ENCODE measurements at regions not wholly inside any gene's neighbourhood (a gene's known extent, or its start where the extent isn't known, plus 50 kb on each side); places are given as distances from the start of the nearest gene placed in this dataset.
"Not testable (repeated sequence)": the region's sequence is repeated elsewhere in the genome, so short reads cannot be mapped to it uniquely, and the experiment has no call there.

DNA sequence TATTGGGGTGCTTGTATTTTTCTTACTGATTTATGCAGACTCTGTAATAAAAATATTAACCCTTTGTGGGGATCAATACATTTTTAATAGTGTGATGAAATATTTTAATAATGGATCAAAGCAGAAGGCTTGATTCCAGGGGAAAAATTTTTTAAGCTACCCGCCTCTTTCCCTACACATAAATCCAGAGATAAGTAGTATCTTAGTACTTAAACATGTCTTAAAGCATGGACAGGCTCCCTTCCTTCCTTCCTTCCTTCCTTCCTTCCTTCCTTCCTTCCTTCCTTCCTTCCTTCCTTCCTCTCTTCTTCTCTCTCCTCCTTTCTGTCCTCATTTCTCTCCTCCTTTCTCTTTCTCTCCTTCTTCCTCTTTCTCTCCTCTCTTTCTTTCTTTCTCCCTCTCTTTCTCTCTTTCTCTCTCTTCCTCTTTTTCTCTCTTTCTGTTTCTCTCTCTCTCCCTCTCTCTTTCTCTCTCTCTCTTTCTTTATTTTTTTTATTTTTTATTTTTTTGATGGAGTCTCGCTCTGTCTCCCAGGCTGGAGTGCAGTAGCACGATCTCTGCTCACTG lies 78.0 kb upstream of the SPRY4 start:
- DNase-seq = no peak

GRCh38 chr5:142400415-142400814 lies 75.6 kb upstream of the SPRY4 start:
- no peak for DNase-seq

DNA sequence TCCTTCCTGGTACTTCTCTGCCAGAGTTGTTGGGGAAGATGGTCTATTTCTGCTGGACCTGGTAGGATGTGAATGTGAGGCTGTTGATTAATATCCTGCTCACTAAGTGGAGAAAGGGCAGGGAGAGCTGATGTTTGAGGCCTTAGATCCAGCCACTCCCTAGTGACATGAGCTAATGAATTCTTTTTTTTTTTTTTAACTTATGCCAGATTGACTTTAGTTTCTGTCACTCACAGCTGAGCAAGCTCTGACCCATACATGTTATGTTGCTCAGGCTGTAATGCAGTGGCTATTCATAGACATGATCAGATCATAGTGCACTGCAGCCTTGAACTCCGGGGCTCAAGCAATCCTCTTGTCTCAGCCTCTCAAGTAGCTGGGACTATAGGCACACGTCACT lies 75.1 kb upstream of the SPRY4 start:
- DNase-seq = no peak

DNA sequence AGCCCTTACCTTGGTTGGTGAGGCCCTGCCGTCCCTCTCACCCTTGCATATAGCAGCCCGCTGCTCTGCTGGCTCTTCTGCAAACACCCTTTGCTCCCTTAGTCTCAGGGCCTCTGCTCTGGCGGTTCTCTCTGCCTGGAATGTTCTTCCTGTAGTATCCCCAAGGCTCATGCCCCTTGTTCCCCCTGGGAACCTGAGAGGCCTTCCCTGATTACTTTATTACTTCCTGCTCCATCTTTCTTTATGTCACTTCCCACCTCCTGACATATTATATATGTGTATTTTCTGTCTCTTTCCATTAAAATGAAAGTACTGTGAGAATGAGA lies 73.9 kb upstream of the SPRY4 start:
- DNase-seq = no peak

DNA sequence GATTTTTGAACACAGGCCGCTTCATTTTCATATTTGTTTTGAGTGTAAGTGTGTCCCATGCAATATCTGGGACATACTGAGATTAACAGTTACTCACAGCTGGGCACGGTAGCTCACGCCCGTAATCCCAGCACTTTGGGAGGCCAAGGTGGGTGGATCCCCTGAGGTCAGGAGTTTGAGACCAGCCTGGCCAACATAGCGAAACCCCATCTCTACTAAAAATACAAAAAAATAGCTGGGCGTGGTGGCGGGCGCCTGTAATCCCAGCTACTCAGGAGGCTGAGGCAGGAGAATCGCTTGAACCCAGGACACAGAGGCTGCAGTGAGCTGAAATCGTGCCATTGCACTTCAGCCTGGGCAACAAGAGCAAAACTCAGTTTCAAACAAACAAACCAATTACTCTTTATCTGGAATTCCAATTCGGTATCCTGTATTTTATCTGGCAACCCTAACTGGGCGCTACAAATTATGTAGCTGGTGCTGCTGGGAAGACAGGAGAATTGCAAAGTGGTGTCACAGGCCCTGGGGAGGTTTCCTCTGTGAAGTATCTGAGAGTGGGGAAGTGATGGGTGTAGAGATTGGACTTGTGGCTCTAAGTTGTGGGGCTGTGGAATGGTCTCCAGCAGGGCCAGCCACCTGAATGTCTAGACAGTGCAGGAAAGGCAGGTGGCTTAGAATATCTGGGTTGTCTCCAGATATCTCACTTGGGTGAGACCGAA lies 73.3 kb upstream of the SPRY4 start:
- DNase-seq = not testable (repeated sequence)

DNA sequence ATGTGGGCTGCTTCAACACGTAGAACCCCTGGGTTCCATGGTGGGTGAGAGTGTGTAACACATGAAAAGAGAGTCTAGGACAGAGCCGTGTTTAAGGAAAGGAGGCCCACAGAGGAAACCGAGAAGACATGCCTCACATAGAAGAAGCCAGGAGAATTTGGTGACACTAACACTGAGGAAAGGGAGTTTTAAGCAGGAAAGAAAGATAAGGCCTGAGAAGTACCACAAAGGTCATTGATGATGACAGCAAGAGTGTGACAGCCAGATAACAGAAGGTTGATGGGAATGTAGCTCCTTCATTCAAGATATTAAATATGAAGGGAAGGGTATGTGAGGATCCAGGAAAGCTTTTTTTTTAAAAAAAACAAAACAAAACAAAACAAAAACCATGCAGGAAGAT lies 72.4 kb upstream of the SPRY4 start:
- no peak for DNase-seq

- DNase-seq = no peak
Observed at GRCh38 chr5:142396436-142397038, 71.7 kb upstream of the SPRY4 start.

DNA sequence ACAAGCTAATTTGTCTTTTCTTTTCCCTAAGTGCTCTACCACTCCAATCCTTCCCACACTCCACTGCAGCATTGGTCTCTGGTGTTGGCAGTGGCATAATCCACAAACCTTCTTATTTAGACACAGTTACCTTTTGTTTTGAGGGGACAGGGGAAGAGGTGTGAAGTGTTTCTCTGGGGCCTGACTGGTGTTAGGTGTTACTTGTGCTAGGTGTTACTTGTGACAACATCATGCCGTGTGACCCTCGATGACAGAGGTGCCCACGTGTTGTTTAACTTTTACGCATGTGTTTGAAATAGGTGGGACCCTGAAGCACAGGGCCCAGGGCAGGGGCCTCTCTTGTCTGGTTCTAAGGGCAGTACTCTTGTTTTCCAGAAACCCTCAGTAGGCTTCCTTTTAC lies 70.5 kb upstream of the SPRY4 start:
- DNase-seq = no peak

DNA sequence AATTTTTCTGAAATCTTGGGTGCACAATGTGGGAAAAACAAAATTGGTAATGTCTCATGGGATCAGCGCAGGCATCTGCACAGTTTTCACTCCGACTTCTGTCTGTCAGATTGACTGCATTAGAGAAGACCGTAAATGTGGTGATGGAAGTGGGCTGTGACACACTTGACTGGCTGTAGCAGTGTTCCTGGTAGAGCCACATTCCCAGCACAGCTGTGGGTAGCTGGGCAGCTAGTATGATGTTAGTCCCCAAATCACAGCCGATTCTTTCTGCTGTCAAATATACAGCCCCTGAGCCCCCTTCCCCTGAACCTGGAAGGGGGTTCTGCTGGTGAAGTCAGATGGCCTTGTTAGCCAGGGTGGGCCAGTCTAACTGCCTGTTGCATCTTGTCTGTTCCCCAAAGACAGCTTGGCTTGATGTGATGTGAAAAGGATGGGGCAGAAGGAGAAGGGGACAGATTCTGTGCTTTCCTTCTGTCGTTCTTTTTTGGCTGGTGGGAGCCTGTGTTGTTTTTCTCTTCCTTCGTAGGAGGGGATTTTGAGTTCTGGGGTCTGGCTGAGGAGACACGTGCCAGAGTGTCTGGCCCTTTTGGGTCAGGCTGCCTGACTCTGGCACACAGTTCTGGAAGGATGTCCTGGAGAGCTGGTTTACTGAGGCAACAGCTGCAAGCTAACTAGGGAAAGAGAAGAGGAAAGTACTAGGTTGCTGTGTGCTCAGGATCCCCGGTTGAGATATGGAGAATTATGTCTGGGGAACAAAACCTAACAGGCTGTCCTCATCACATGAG lies 66.4 kb upstream of the SPRY4 start:
- no peak for DNase-seq

GRCh38 chr5:142390334-142390733 lies 65.5 kb upstream of the SPRY4 start:
- DNase-seq = no peak

GRCh38 chr5:142388696-142389095 lies 63.9 kb upstream of the SPRY4 start:
- DNase-seq = no peak

DNA sequence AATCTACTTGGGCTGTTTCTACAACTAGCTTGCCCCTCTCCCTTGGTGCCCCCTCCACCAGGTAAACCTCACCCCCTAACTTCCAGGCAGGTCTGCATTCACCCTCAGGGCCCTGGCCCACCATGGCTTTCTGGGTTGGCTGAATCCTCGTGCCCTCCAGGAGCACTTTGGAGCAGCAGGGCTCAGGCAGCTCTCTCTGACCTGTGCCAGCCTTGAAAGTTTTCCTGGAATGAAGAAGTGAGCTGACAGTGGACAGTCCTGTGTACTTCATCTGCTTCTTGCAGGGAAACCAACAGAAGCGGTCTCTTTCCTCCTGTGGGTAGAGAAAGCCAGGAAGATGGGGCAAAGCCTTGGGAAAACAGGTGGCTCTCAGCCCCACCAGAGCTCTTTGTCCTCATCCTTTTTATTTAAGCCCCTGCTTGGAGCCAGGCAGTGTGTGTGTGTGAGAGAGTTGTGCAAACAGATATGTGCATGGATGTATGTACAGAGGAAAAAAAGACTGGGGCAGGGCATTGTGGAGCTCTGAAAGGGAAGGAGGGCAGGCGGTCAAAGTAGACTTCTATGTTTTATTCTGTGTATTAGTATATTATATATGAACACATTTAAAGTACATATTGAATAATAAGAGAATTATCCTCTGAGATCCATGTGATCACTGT lies 62.3 kb upstream of the SPRY4 start:
- DNase-seq = no peak

GRCh38 chr5:142386137-142387023 lies 61.6 kb upstream of the SPRY4 start:
- DNase-seq = no peak

DNA sequence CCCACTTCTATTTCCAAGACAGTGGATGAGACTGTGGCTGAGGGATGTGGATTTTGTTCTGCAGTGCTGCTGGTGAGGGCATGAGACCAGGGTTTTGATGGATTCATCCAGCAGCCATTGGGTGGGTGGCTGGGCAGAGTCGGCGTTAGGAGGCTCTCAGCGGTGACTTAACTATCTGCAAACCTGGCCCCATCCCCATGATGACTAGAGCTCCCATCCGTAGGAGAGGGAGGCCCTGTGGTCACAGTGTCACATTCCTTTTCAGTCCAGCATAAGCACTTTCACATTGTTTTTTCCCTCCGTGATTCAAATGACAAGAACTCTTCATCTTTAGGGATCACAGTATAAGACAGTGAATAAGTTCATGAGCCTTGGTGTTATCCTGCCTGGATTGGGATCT lies 60.4 kb upstream of the SPRY4 start:
- no peak for DNase-seq

DNA sequence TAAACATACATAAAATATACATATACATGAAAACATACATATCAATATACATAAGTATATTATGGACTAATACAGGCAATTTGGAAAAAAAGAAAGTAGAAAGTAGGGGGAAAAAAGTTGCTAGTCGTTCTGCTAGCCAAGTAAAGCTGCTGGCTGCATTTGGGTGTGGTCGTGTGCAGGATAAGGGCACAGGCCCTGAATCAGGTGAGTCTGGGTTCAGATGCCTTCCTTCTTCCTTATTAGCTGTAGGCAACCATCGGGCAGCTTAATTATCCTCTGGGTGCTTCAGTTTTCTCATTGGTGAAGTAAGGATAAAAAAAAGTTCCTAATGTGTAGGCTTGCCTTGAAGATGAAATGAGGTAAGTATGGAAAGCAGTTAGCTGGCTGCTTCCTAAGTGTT lies 59.2 kb upstream of the SPRY4 start:
- no peak for DNase-seq

DNA sequence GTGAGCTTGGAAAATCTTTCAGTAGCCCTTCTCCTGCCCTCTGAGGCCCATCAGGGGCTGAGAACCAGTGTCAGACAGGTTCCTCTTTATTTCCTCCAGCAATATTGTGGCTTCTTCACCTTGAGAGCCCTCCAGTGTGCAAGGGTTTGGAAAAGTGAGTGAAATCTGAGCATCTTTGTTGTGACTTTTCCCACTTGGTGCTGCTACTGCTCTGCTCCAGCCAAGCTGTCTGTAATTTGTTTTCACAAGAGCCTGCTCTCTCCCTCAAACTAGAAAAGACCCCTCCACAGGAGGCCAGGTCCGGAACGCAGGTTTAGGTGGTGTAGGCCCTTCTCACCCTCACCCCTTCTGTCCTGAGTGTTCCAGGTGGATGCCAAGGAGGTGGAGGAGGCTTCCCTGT lies 57.4 kb upstream of the SPRY4 start:
- DNase-seq = no peak

DNA sequence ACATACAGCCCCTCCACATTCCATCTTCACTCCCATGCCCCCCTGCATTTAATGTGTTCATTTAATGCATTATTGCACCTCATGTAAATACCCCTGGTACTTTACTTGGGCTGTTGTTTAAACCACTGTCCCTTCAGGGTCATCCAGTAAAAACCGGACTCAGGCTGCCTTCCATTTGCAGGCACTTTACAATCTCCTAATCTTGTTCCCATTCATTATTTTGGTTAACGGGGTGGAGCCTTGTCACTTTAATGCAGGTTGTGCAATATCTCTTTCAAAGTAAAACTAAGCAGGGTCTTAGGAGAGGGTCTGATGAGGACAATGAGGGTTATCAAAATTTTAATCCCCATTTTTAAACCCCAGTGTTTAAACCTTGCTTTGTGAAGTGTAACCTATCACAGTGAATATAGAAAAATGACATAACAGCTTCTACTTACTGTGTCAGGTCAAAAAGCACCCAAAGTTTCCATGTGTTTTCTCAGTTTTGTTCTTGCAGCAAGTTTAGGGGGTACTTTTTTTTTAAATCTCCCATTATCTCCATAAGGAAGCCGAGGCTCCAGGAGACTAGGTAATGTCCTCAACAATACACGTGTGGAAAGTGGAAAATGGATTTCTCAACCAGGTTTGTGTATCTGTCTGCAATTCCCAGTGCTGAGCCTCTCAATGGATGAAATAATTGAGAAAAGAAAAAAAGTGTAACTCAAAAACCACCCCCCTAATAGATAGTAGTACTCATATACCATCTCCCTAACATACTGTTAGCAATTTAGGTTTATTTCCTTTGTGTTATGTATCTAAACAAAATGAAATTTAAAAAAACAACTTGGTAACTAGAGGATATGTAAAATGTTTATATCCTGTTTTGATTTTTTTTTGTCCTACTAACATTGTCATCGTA lies 54.2 kb upstream of the SPRY4 start:
- no peak for DNase-seq

DNA sequence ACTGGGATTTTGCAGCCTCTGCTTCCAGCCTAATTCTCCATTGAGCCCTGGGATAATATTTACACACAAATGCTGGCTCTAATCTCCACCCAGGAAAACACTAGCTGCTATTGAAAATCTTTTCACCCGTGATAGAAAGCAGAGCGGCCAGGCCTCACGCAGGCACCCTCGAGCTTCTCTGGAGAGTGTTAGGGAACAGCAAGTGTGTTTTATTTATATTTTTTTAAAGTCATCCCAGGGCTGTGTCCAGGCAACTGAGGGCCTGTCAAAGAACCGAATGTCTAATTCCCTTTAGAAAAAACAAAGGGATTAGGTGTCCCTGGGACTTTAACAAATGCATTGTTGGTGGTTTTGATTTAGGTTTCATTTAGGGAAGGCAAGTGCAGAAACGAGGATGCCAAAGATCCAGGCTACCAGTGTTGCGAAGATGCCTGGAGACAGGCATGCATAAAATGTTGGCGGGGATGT lies 51.2 kb upstream of the SPRY4 start:
- no peak for DNase-seq

Measured in midbrain (tissue), 1 donor.